ENCODE measurements at regions not wholly inside any gene's neighbourhood (a gene's known extent, or its start where the extent isn't known, plus 50 kb on each side); places are given as distances from the start of the nearest gene placed in this dataset.
"Not testable (repeated sequence)": the region's sequence is repeated elsewhere in the genome, so short reads cannot be mapped to it uniquely, and the experiment has no call there.

DNA sequence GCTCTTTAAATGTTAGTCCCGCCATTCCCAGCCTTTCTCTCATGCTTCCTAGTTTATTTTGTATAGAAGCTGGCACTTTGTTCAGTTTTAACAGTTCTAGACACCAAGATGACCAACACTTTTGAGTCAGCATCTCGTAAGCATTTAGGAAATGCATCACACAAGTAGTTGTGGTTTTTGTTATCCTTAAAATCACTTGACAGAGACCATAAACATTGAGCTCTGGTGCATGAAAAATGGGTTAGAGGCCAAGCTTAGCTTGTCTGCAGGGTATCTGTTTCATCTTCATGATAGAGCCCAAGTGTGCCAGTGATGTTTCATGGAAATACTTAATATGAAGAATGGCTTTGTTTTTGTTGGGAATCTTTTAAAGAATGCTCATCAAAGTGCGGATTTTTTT lies 159.7 kb downstream of the DISP1 start:
- Histone ChIP-seq H3K4me3 (ENCODE audit: low read length in 2 of 2) (no peak overlapping the region), H3K4me1 (ENCODE audit: control insufficient read depth, insufficient read depth, low read length) (no peaks in the 10 kb centered on the region), H3K36me3 (ENCODE audit: control insufficient read depth in 2 of 2, insufficient read depth in 2 of 2, low read length in 2 of 2) (no peaks in the 10 kb centered on the region), H3K27me3 (ENCODE audit: control insufficient read depth in 1 of 2, insufficient read depth in 2 of 2, low read length in 2 of 2) (no peaks in the 10 kb centered on the region), H3K9me3 (ENCODE audit: control insufficient read depth in 2 of 2, low read length in 2 of 2) (no peaks in the 10 kb centered on the region), H3K27ac (ENCODE audit: low read length) (no peak overlapping the region), H3K9ac (ENCODE audit: low read length in 2 of 2) (no peak overlapping the region)

DNA sequence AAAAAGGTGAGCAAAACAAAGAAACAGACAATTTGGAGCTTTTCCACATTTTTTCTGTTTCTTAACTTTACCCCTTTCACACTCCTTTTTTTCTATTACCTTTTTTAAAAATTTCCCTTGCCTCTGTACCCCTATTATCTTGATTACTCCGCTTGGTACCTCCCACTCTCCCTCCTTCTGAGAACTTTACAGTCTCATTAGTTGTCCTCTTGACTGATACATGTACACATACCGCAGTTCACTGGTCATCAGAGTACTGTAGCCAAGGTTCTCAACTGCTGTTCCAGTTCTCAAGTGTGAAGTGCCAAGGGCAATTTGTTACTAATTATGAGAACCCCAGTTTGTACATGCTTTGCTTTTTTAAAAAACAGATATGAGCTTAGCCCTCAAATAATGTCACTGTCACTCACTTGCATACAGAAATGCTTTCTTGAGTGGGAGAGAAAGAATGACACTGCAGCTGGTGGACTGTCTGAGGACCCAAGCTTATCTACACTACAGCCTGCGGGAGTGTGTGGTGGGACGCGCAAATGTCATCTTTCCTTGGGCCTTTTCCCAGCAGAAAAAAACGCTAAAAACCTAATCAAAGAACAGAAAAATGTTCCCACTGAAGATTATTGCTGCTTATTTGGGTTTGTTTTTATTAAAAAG lies 160.8 kb downstream of the DISP1 start:
- Histone ChIP-seq H3K4me1 (ENCODE audit: control insufficient read depth, insufficient read depth, low read length) (no peaks in the 10 kb centered on the region), H3K9me3 (ENCODE audit: control insufficient read depth in 2 of 2, low read length in 2 of 2) (no peaks in the 10 kb centered on the region), H3K27me3 (ENCODE audit: control insufficient read depth in 1 of 2, insufficient read depth in 2 of 2, low read length in 2 of 2) (no peaks in the 10 kb centered on the region), H3K36me3 (ENCODE audit: control insufficient read depth in 2 of 2, insufficient read depth in 2 of 2, low read length in 2 of 2) (no peaks in the 10 kb centered on the region), H3K9ac (ENCODE audit: low read length in 2 of 2) (no peak overlapping the region), H3K27ac (ENCODE audit: low read length) (no peak overlapping the region), H3K4me3 (ENCODE audit: low read length in 2 of 2) (no peak overlapping the region)

DNA sequence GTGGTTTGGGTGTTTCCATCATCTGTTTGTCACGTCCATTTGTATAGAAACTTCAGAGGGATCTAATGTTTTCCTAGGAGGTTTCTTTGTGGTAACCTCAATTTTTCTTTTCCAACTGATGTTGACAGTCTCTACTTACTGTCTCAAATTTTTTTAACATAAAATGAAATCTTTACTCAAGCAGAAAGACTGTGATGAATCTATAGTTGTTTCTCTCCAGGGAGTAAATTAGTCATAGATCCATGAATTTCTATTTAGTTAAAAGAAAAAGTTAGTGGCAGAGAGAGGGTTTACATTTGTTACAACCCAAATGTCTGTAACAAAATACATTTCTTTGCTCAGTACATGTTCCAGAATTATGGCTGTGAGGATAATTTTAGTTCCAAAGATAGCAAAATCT lies 161.6 kb downstream of the DISP1 start:
- Histone ChIP-seq H3K27me3 (ENCODE audit: control insufficient read depth in 1 of 2, insufficient read depth in 2 of 2, low read length in 2 of 2) (no peaks in the 10 kb centered on the region), H3K4me3 (ENCODE audit: low read length in 2 of 2) (no peak overlapping the region), H3K9me3 (ENCODE audit: control insufficient read depth in 2 of 2, low read length in 2 of 2) (no peaks in the 10 kb centered on the region), H3K27ac (ENCODE audit: low read length) (no peak overlapping the region), H3K4me1 (ENCODE audit: control insufficient read depth, insufficient read depth, low read length) (no peaks in the 10 kb centered on the region), H3K9ac (ENCODE audit: low read length in 2 of 2) (no peak overlapping the region), H3K36me3 (ENCODE audit: control insufficient read depth in 2 of 2, insufficient read depth in 2 of 2, low read length in 2 of 2) (no peaks in the 10 kb centered on the region)

DNA sequence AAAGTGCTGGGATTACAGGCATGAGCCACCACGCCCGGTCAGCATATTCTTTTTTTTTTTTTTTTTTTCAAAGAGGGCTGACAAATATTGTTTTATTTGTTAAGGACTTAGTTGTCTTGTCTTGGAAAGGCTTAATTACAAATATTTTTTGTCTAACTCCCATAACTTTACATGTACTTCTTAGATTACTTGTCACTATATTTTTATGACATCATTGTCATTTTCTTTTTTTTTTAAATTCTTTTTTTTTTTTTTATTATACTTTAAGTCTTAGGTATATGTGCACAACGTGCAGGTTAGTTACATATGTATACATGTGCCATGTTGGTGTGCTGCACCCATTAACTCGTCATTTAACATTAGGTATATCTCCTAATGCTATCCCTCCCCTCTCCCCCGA lies 162.5 kb downstream of the DISP1 start:
- H3K4me1 ChIP-seq (ENCODE audit: control insufficient read depth, insufficient read depth, low read length); H3K27ac ChIP-seq (ENCODE audit: low read length); H3K9ac ChIP-seq (ENCODE audit: low read length in 2 of 2); H3K9me3 ChIP-seq (ENCODE audit: control insufficient read depth in 2 of 2, low read length in 2 of 2); H3K36me3 ChIP-seq (ENCODE audit: control insufficient read depth in 2 of 2, insufficient read depth in 2 of 2, low read length in 2 of 2); H3K27me3 ChIP-seq (ENCODE audit: control insufficient read depth in 1 of 2, insufficient read depth in 2 of 2, low read length in 2 of 2); H3K4me3 ChIP-seq (ENCODE audit: low read length in 2 of 2): not testable (repeated sequence)

DNA sequence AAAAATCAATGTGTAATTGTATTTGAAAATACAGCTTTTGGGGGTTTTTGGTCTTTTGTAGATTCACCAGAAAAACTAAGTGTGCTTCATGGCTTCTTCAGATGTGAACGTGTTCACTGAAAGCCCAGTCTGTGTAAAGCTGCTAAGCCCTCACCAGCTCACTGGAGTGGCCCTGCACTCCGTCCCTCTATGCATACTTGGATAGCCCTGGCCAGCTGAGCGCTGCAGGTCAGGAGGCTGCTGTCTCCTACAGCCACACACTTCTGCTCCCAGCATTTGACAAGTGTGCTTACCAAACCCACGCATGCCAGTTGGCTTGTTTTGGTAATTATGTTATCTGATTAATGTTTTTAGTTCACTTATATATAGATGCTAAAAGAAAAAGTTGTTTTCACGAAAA lies 163.5 kb downstream of the TLR5 start:
- Histone ChIP-seq H3K9me3 (ENCODE audit: control insufficient read depth in 2 of 2, low read length in 2 of 2) (no peaks in the 10 kb centered on the region), H3K27me3 (ENCODE audit: control insufficient read depth in 1 of 2, insufficient read depth in 2 of 2, low read length in 2 of 2) (no peaks in the 10 kb centered on the region), H3K4me3 (ENCODE audit: low read length in 2 of 2) (no peak overlapping the region), H3K36me3 (ENCODE audit: control insufficient read depth in 2 of 2, insufficient read depth in 2 of 2, low read length in 2 of 2) (no peaks in the 10 kb centered on the region), H3K9ac (ENCODE audit: low read length in 2 of 2) (no peak overlapping the region), H3K4me1 (ENCODE audit: control insufficient read depth, insufficient read depth, low read length) (no peaks in the 10 kb centered on the region), H3K27ac (ENCODE audit: low read length) (no peak overlapping the region)

DNA sequence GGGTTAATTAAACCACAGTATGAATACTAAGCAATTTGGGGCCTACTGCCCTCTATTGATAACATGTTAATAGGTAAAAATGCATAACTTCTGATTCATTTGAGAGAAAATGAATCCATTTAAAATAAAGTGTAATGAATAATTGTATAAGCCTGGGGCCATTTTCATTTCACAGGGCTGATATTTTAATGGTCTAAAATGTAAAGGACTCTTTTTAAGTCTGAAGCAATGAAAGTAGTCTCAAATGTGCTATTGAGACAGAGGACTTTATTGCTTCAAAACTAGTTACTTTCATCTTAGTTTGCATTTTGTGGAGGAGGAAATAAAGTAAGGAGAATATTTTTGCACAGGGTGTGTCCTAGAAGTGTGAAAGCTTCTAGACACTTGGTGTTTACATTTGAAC lies 155.4 kb downstream of the TLR5 start:
- Histone ChIP-seq H3K27ac (ENCODE audit: low read length) (no peak overlapping the region), H3K9me3 (ENCODE audit: control insufficient read depth in 2 of 2, low read length in 2 of 2) (no peaks in the 10 kb centered on the region), H3K4me1 (ENCODE audit: control insufficient read depth, insufficient read depth, low read length) (no peaks in the 10 kb centered on the region), H3K9ac (ENCODE audit: low read length in 2 of 2) (no peak overlapping the region), H3K27me3 (ENCODE audit: control insufficient read depth in 1 of 2, insufficient read depth in 2 of 2, low read length in 2 of 2) (no peaks in the 10 kb centered on the region), H3K4me3 (ENCODE audit: low read length in 2 of 2) (no peak overlapping the region), H3K36me3 (ENCODE audit: control insufficient read depth in 2 of 2, insufficient read depth in 2 of 2, low read length in 2 of 2) (no peaks in the 10 kb centered on the region)

DNA sequence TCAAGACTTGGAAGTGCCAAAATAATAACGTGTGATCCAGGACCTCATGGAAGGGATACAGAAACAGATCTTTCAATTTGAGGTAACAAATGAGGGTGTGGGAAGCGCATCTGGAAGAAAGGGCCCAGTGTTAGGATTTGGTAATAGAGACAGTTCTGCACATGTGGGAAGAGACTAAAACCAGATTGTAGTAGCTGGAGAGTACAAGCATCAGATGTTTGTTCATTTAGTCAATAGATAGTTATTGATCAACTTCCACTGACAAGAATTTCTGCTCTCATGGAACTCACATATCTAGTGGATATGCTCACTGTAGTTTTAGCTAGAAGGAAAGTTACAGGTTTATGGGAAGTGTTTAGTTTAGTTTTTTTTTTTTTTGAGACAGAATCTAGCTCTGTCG lies 153.6 kb downstream of the TLR5 start:
- H3K36me3 ChIP-seq (ENCODE audit: control insufficient read depth in 2 of 2, insufficient read depth in 2 of 2, low read length in 2 of 2), result no peaks in the 10 kb centered on the region
- H3K9ac ChIP-seq (ENCODE audit: low read length in 2 of 2), result no peak overlapping the region
- H3K9me3 ChIP-seq (ENCODE audit: control insufficient read depth in 2 of 2, low read length in 2 of 2), result no peaks in the 10 kb centered on the region
- H3K27me3 ChIP-seq (ENCODE audit: control insufficient read depth in 1 of 2, insufficient read depth in 2 of 2, low read length in 2 of 2), result no peaks in the 10 kb centered on the region
- H3K27ac ChIP-seq (ENCODE audit: low read length), result no peak overlapping the region
- no peaks in the 10 kb centered on the region for H3K4me1 ChIP-seq (ENCODE audit: control insufficient read depth, insufficient read depth, low read length)
- no peak overlapping the region for H3K4me3 ChIP-seq (ENCODE audit: low read length in 2 of 2)

DNA sequence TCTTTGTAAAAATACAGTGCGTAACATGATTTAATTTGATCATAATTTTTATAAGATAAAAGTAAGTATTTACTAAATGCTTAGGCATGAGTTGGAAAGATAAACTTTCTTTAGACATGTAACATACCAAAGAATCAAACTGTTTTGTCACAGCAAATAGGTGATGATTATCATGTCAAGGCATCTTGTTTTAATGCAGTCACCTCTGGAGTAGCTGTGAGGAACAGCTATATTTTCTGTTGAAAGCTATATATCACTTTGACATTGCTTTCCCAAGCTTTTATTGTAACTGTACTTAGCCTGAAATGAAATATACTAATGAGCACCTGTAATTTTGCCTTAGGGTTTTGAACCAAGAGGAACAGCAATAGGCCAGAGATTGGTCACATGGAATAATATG lies 151.9 kb downstream of the TLR5 start:
- H3K4me1 ChIP-seq (ENCODE audit: control insufficient read depth, insufficient read depth, low read length), result no peaks in the 10 kb centered on the region
- H3K36me3 ChIP-seq (ENCODE audit: control insufficient read depth in 2 of 2, insufficient read depth in 2 of 2, low read length in 2 of 2), result peaks cover 5 to 6% of the 10 kb centered on the region in 2 donors

DNA sequence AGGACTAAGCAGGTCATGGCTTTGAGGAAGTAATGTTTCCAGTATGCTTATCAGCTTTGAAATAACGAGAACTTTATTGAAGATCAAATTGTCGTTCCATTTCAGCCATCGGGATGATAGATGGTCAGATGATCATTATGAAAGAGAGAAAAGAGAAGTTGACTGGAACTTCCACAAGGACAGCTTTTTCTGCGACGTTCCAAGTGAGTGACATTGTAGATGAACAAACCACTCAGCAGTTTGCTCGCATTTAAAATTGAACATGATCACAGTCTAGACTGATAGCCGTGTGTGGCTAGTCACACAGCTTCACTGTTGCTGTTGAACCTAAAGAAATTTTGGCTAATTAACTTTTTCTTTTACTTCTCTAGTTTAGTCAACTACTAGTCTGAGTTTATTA lies 151.1 kb downstream of the TLR5 start:
- no peak overlapping the region for H3K4me3 ChIP-seq (ENCODE audit: low read length in 2 of 2)
- peaks cover 5 to 6% of the 10 kb centered on the region in 2 donors for H3K36me3 ChIP-seq (ENCODE audit: control insufficient read depth in 2 of 2, insufficient read depth in 2 of 2, low read length in 2 of 2)
- H3K27ac ChIP-seq (ENCODE audit: low read length), result no peak overlapping the region
- H3K9me3 ChIP-seq (ENCODE audit: control insufficient read depth in 2 of 2, low read length in 2 of 2), result no peaks in the 10 kb centered on the region
- H3K27me3 ChIP-seq (ENCODE audit: control insufficient read depth in 1 of 2, insufficient read depth in 2 of 2, low read length in 2 of 2), result no peaks in the 10 kb centered on the region
- no peak overlapping the region for H3K9ac ChIP-seq (ENCODE audit: low read length in 2 of 2)
- H3K4me1 ChIP-seq (ENCODE audit: control insufficient read depth, insufficient read depth, low read length), result no peaks in the 10 kb centered on the region

More for the DNA sequence above, 151.9 kb downstream of the TLR5 start:
- Histone ChIP-seq H3K27ac (ENCODE audit: low read length) (no peak overlapping the region), H3K9ac (ENCODE audit: low read length in 2 of 2) (no peak overlapping the region), H3K9me3 (ENCODE audit: control insufficient read depth in 2 of 2, low read length in 2 of 2) (no peaks in the 10 kb centered on the region), H3K4me3 (ENCODE audit: low read length in 2 of 2) (no peak overlapping the region), H3K27me3 (ENCODE audit: control insufficient read depth in 1 of 2, insufficient read depth in 2 of 2, low read length in 2 of 2) (no peaks in the 10 kb centered on the region)

DNA sequence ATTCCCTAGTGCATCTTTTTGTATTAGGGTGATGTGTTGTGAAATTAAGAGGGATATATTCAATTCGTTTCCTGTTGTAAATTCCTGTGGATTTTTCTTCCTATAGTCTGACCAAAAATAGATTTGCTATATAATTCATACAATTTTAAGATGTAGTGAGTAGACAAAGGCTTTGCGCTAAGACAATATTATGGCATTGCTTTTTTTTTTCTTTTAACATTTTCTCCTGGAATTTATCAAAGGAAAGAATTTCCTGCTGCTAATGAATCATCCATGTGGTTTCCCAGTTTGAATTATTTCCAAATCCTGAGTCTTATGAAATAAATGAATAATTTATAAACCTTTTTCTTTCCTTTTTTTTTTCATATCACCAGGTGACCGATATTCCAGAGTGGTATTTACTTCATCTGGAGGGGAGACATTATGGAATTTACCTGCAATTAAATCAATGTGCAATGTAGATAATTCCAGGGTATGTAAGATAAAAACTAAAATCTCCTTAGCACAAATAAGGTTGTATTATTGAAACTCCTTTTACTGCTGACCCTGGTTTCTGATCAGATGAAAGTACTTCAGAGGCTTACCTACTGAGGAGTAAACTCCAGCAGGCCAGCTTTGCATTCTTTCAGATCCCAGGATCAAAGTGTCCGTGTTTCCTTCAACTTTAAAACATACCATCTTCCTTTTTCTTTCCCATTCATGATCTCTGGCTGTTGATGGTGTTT lies 148.4 kb downstream of the TLR5 start:
- Histone ChIP-seq H3K9ac (ENCODE audit: low read length in 2 of 2) (no peak overlapping the region), H3K27ac (ENCODE audit: low read length) (no peak overlapping the region), H3K9me3 (ENCODE audit: control insufficient read depth in 2 of 2, low read length in 2 of 2) (no peaks in the 10 kb centered on the region), H3K4me3 (ENCODE audit: low read length in 2 of 2) (no peak overlapping the region), H3K27me3 (ENCODE audit: control insufficient read depth in 1 of 2, insufficient read depth in 2 of 2, low read length in 2 of 2) (no peaks in the 10 kb centered on the region), H3K36me3 (ENCODE audit: control insufficient read depth in 2 of 2, insufficient read depth in 2 of 2, low read length in 2 of 2) (peaks cover 5 to 6% of the 10 kb centered on the region in 2 donors), H3K4me1 (ENCODE audit: control insufficient read depth, insufficient read depth, low read length) (no peaks in the 10 kb centered on the region)

DNA sequence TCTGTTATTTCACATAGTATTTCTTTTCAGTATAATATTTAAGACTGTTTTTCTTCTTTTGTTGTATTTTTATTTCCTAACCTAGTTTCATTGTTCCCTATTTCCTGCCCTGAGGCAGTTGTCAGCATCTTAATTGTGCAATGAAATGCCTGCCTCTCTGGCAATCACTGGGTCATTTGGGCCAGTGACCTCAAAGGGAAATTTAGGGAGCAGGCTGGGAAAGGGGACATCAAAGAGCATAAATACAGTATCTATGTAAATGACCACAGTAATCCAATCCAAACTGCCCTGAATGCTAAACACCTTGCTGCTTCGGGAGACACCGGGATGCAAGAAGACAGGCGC lies 147.8 kb downstream of the TLR5 start:
- H3K4me3 ChIP-seq (ENCODE audit: low read length in 2 of 2), result no peak overlapping the region
- H3K9me3 ChIP-seq (ENCODE audit: control insufficient read depth in 2 of 2, low read length in 2 of 2), result no peaks in the 10 kb centered on the region
- no peaks in the 10 kb centered on the region for H3K27me3 ChIP-seq (ENCODE audit: control insufficient read depth in 1 of 2, insufficient read depth in 2 of 2, low read length in 2 of 2)
- no peak overlapping the region for H3K27ac ChIP-seq (ENCODE audit: low read length)
- H3K4me1 ChIP-seq (ENCODE audit: control insufficient read depth, insufficient read depth, low read length), result no peaks in the 10 kb centered on the region
- no peak overlapping the region for H3K9ac ChIP-seq (ENCODE audit: low read length in 2 of 2)
- H3K36me3 ChIP-seq (ENCODE audit: control insufficient read depth in 2 of 2, insufficient read depth in 2 of 2, low read length in 2 of 2), result peaks cover 5 to 6% of the 10 kb centered on the region in 2 donors

All from stomach smooth muscle (tissue), 2 donors.